K562 (cell line): ENCODE measurements at regions not wholly inside any gene's neighbourhood (a gene's known extent, or its start where the extent isn't known, plus 50 kb on each side); places are given as distances from the start of the nearest gene placed in this dataset.

Source experiments
- ATAC-seq: fragments of 200-7000 bp; cut with Tn5 transposase; 3 replicates; pipeline ENCODE4 v1.9.1; 2020; ENCODE audit warnings: moderate library complexity
- BruUV-seq: library from RNA; stranded (reverse); fragments of 400-500 nt; replicated peaks from 2 replicates; lab custom pipeline; 2021; lab: Mats Ljungman, UMichigan
- CTCF ChIA-PET: fragments of 300-600 bp; formaldehyde crosslinking; extraction: SDS; loops from one replicate; lab custom pipeline; 2021; ENCODE audit warnings: low intra/inter-chr PET ratio; lab: Yijun Ruan, JAX
- POLR2A ChIA-PET: fragments of 300-600, 350-650 bp; sonication (Branson Sonifier 250); formaldehyde crosslinking; extraction: SDS; loops from one replicate; lab custom pipeline; 2021; ENCODE audit warnings: antibody characterized with exemption, inconsistent platforms; lab: Yijun Ruan, JAX
- DNase-seq, 4 experiments: peaks; one replicate each; pipeline versions ENCODE4 v3.0.0 to v3.0.0-alpha.2; 2011 to 2018; ENCODE audit warnings: low spot score in 3 of 4, mixed read lengths in 3 of 4; ENCODE audit errors: extremely low read depth in 1 of 4
- FAIRE-seq: peaks from 2 replicates; lab custom pipeline; 2011; peaks lifted over from hg19 to GRCh38; lab: Jason Lieb, UNC
- H2AFZ ChIP-seq: 2 replicates; pipeline ENCODE4 v1.6.0; 2011; ENCODE audit warnings: low read depth, low read length, control low read depth, inconsistent platforms
- H3K27ac ChIP-seq: fragments of 200-600 bp; 3 replicates; pipeline ENCODE4 v1.8.0; 2011; ENCODE audit warnings: low read depth, mild to moderate bottlenecking, control low read depth, inconsistent platforms, low read length, moderate library complexity, mixed read lengths; ENCODE audit errors: extremely low read depth
- H3K27me3 ChIP-seq, 2 experiments: fragments of 300-600 bp in 1 of 2; 2 replicates in 1 of 2; 3 replicates in 1 of 2; pipeline versions ENCODE4 v1.6.0 to v1.8.0; 2011; ENCODE audit warnings: inconsistent platforms in 2 of 2, low read length in 2 of 2, mild to moderate bottlenecking in 1 of 2, mixed read lengths in 1 of 2, moderate library complexity in 1 of 2; ENCODE audit not compliant: control insufficient read depth in 2 of 2, insufficient read depth in 2 of 2
- H3K36me3 ChIP-seq: fragments of 300-600 bp; 3 replicates; pipeline ENCODE4 v1.8.0; 2011; ENCODE audit warnings: mild to moderate bottlenecking, low read length, inconsistent platforms; ENCODE audit not compliant: control insufficient read depth, insufficient read depth
- H3K4me1 ChIP-seq, 2 experiments: fragments of 200-600 bp in 1 of 2; replicated peaks in 1 of 2; 2 replicates in 1 of 2; 3 replicates in 1 of 2; pipeline versions ENCODE4 v1.5.1 to v1.8.0; 2011; ENCODE audit warnings: inconsistent platforms in 2 of 2, low read length in 2 of 2, mild to moderate bottlenecking in 1 of 2, mixed read lengths in 1 of 2, moderate library complexity in 1 of 2; ENCODE audit not compliant: control insufficient read depth in 2 of 2, insufficient read depth in 2 of 2
- H3K4me2 ChIP-seq: 2 replicates; pipeline ENCODE4 v1.6.1; 2011; ENCODE audit warnings: low read length, control low read depth, inconsistent platforms, mixed read lengths; ENCODE audit not compliant: insufficient read depth
- H3K4me3 ChIP-seq: fragments of 200-600 bp; sonication (generic), shearing (Covaris generic); 2 replicates; pipeline ENCODE4 v1.5.1; 2016; ENCODE audit warnings: control low read depth, inconsistent platforms
- H3K79me2 ChIP-seq: fragments of 200-600 bp; 3 replicates; pipeline ENCODE4 v1.8.0; 2011; ENCODE audit warnings: low read length, inconsistent platforms; ENCODE audit not compliant: control insufficient read depth, insufficient read depth
- H3K9ac ChIP-seq, 2 experiments: 2 replicates each; pipeline versions ENCODE4 v1.6.0 to v1.6.1; 2011; ENCODE audit warnings: low read depth in 2 of 2, low read length in 2 of 2, control low read depth in 1 of 2, inconsistent platforms in 1 of 2, mild to moderate bottlenecking in 1 of 2, mixed read lengths in 1 of 2; ENCODE audit not compliant: insufficient read depth in 1 of 2
- H3K9me1 ChIP-seq: one replicate; pipeline ENCODE4 v1.6.0; 2011; ENCODE audit warnings: inconsistent platforms, mild to moderate bottlenecking, low read length, moderate library complexity; ENCODE audit not compliant: control insufficient read depth, insufficient read depth
- H3K9me3 ChIP-seq: replicated peaks from 2 replicates; pipeline ENCODE4 v1.5.1; 2011; ENCODE audit warnings: low read depth, low read length, inconsistent platforms; ENCODE audit not compliant: control insufficient read depth, insufficient read depth
- H4K20me1 ChIP-seq: replicated peaks from 2 replicates; pipeline ENCODE4 v1.6.1; 2011; ENCODE audit warnings: low read length, inconsistent platforms, mixed read lengths; ENCODE audit not compliant: control insufficient read depth, insufficient read depth
- ADNP ChIP-seq: fragments of 200-800 bp; sonication (Bioruptor generic); IDR thresholded peaks from 2 replicates; pipeline ENCODE4 v1.6.1; 2016; ENCODE audit warnings: missing genetic modification characterization, missing compliant biosample characterization
- ARHGAP35 ChIP-seq: fragments of 450-650 bp; IDR thresholded peaks from 2 replicates; pipeline ENCODE4 v1.6.1; 2018; ENCODE audit not compliant: partially characterized antibody
- BMI1 ChIP-seq: fragments of 150-350 bp; IDR thresholded peaks from 2 replicates; pipeline ENCODE4 v1.6.1; 2014; ENCODE audit warnings: low read length
- BRD9 ChIP-seq: fragments of 450-650 bp; IDR thresholded peaks from 2 replicates; pipeline ENCODE4 v1.6.1; 2018; ENCODE audit warnings: low read depth; ENCODE audit not compliant: partially characterized antibody
- CGGBP1 ChIP-seq: fragments of 250-450 bp; sonication (Bioruptor Pico); IDR thresholded peaks from 2 replicates; pipeline ENCODE4 v1.9.0; 2021; ENCODE audit warnings: mild to moderate bottlenecking
- GABPB1 ChIP-seq: sonication (generic); formaldehyde crosslinking; IDR thresholded peaks from 2 replicates; pipeline ENCODE4 v1.8.0; 2022; ENCODE audit warnings: mild to moderate bottlenecking, missing genetic modification reagents
- MCM3 ChIP-seq: fragments of 450-650 bp; IDR thresholded peaks from 2 replicates; pipeline ENCODE4 v1.6.1; 2016
- PML ChIP-seq: IDR thresholded peaks from 2 replicates; pipeline ENCODE4 v1.6.1; 2012; ENCODE audit warnings: low read length, inconsistent platforms
- POLR3G ChIP-seq: IDR thresholded peaks from 2 replicates; pipeline ENCODE4 v1.6.1; 2011; ENCODE audit not compliant: insufficient read length, insufficient replicate concordance; ENCODE audit errors: extremely low read depth
- RBM15 ChIP-seq: fragments of 200-400 bp; formaldehyde crosslinking; IDR thresholded peaks from 2 replicates; pipeline ENCODE4 v1.6.1; 2018; ENCODE audit warnings: mild to moderate bottlenecking, low read length, moderate library complexity; ENCODE audit not compliant: insufficient read depth
- ZNF146 ChIP-seq: IDR thresholded peaks from one replicate; pipeline ENCODE4 v1.6.1; 2018; ENCODE audit warnings: missing compliant biosample characterization; ENCODE audit not compliant: unreplicated experiment
- ZNF584 ChIP-seq: fragments of 200-800 bp; sonication (Bioruptor generic); IDR thresholded peaks from 2 replicates; pipeline ENCODE4 v1.6.1; 2016; ENCODE audit warnings: low read depth, mild to moderate bottlenecking, missing genetic modification characterization, missing compliant biosample characterization
- ZNF695 ChIP-seq: fragments of 450-650 bp; formaldehyde crosslinking; IDR thresholded peaks from 2 replicates; pipeline ENCODE4 v1.4.0; 2020; ENCODE audit warnings: mild to moderate bottlenecking, moderate library complexity
- WGBS: fragments of 100-300 bp; shearing (Covaris generic); methylation state at CpG from one replicate; pipeline ENCODE4 v1.1.6; 2016; ENCODE audit warnings: low coverage, mixed read lengths; ENCODE audit not compliant: insufficient coverage; ENCODE audit errors: missing lambda C conversion rate; 5-methylcytosine and 5-hydroxymethylcytosine counted together
- in situ Hi-C: fragments of 300-500 bp; cut with MboI; formaldehyde crosslinking; loops from 4 replicates; pipeline ENCODE4 v1.15.0; 2018; ENCODE audit warnings: inconsistent platforms, mixed read lengths
- intact Hi-C: fragments of 100-400 bp; cut with micrococcal nuclease; formaldehyde crosslinking; loops from 2 replicates; pipeline ENCODE4 v1.14.2; 2022

DNA sequence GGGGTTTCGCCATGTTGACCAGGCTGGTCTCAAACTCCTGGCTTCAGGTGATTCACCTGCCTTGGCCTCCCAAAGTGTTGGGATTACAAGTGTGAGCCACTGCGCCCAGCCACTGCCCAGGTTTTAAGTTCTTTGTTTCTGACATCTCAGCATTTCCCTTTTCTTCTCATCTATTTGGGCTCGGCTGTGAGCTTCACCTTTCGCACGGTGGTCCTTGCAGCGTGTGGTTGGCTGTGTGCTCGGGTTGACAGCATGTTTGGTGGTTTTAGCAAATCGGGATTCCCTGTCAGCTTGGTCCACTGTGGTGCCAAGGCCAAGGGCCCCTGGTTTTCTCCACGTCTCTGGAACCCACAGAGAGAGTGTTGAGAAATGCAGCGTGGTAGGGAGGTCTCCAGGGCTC lies 138.8 kb downstream of the DNAJB6 start (continued):
- TF ChIP-seq CGGBP1 (CRISPR knock-in tag) (no peak), GABPB1 (CRISPR knock-in tag) (no peak), PML (no peak), RBM15 (no peak), BMI1 (no peak), ZNF584 (no peak)

DNA sequence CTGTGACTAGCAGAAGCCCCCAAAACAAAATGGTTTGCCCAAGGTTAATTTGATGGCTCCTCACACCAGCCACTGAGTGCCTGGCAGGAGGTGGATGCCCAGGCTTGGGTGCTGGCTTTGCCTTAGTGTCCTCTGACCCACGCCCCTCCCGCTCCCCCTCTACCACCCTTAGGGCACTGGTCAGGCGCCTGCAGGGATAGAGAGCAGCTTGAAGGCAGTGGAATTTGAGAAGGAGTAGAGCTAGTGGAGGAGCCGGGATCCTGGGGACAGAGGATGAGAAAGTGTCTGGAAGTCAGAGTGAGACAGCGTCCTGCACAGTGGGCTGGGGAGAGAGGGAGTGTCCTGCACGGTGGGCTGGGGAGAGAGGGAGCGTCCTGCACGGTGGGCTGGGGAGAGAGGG lies 139.4 kb downstream of the DNAJB6 start:
- Histone ChIP-seq H3K4me1 (peaks cover 0 to 5% of the 10 kb centered on the region in 2 experiments; a peak in 1 of 5 replicates), H3K79me2 (no peaks in the 10 kb centered on the region), H3K9me3 (0 out of 2 replicates have a peak, but pooled peaks cover 3% of the 10 kb centered on the region), H3K27ac (no peak overlapping the region), H3K4me3 (no peak overlapping the region), H4K20me1 (0 out of 2 replicates have a peak, but pooled peaks cover 2% of the 10 kb centered on the region), H3K9me1 (peaks cover 2% of the 10 kb centered on the region), H3K9ac (no peak overlapping the region), H3K27me3 (peaks cover 25 to 56% of the 10 kb centered on the region in 2 experiments), H3K36me3 (no peaks in the 10 kb centered on the region), H3K4me2 (no peak overlapping the region), H2AFZ (no peak overlapping the region)
- DNase-seq (no peak), FAIRE-seq (no peak), ATAC-seq (no peak)
- TF ChIP-seq ARHGAP35 = no peak
- TF ChIP-seq ZNF146 (CRISPR knock-in tag) = no peak
- TF ChIP-seq ZNF695 (CRISPR knock-in tag) = no peak
- no peak for TF ChIP-seq ADNP (tag)
- no peak for TF ChIP-seq BRD9
- no peak for TF ChIP-seq MCM3
- no peak for TF ChIP-seq POLR3G
- BruUV-seq = no TSS peak
- 0% methylated on average over 8 of the region's 8 CpGs for WGBS
- in situ Hi-C loops (no loop called here), intact Hi-C loops (loop anchor here (5.0 kb wide), 1 partner anchor 1679 kb away; no protein-coding TSS in a partner anchor)
- POLR2A ChIA-PET = no interaction called here
- CTCF ChIA-PET = no interaction called here
